ENCODE measurements at regions not wholly inside any gene's neighbourhood (a gene's known extent, or its start where the extent isn't known, plus 50 kb on each side); places are given as distances from the start of the nearest gene placed in this dataset.

DNA sequence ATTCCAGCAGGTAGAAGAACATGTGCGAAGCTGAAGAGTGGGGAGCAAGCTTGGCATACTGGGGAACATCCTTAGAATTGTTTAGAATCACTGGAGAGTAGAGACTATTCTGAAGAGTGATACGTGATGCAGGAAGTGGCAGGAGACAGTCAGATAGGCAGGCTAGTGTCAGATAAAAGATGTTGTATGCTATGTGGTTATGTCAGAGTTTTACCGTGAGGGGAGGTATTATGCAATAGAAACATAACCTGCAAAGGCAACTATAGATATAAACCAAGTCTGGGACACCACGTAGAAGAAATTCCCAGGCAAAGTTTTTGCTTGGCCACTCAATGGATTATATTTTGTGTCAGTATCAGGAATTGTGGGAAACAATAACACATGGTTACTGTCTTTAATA lies 62.0 kb upstream of the ZSWIM2 start:
- Histone ChIP-seq H3K4me1 (ENCODE audit: control insufficient read depth in 1 of 2, insufficient read depth in 2 of 2, low read length in 2 of 2) (no peaks in the 10 kb centered on the region), H3K18ac (ENCODE audit: low read length) (no peak overlapping the region), H3K23ac (ENCODE audit: low read length) (no peak overlapping the region), H2BK12ac (ENCODE audit: low read length) (no peak overlapping the region), H2BK120ac (ENCODE audit: insufficient read depth, low read length, poor library complexity) (no peak overlapping the region), H4K91ac (ENCODE audit: low read depth, low read length) (no peak overlapping the region), H2AFZ (ENCODE audit: insufficient read depth, low read length, poor library complexity) (no peak overlapping the region), H4K12ac (ENCODE audit: low read depth, low read length) (no peak overlapping the region), H3K9ac (ENCODE audit: low read length) (no peak overlapping the region), H3K27me3 (ENCODE audit: insufficient read depth, low read length) (no peaks in the 10 kb centered on the region), H3K4me2 (ENCODE audit: low read length) (no peak overlapping the region), H3K79me1 (ENCODE audit: low read length) (no peaks in the 10 kb centered on the region), H2BK5ac (ENCODE audit: low read depth, low read length, poor library complexity) (no peak overlapping the region), H4K8ac (ENCODE audit: low read depth, low read length) (no peak overlapping the region), H2AK5ac (ENCODE audit: low read length) (no peak overlapping the region), H3K79me2 (ENCODE audit: control insufficient read depth, insufficient read depth, low read length, poor library complexity) (no peaks in the 10 kb centered on the region), H3K27ac (ENCODE audit: low read depth, low read length) (no peak overlapping the region), H3K4me3 (ENCODE audit: low read depth, low read length) (no peak overlapping the region), H3K9me3 (ENCODE audit: insufficient read depth, low read depth, low read length) (no peaks in the 10 kb centered on the region), H3K4ac (ENCODE audit: low read depth, low read length) (no peak overlapping the region), H3K14ac (ENCODE audit: low read length) (no peak overlapping the region), H3K36me3 (ENCODE audit: control insufficient read depth in 1 of 2, insufficient read depth in 2 of 2, low read length in 2 of 2) (no peaks in the 10 kb centered on the region)
- WGBS (ENCODE audit: extremely low coverage, insufficient coverage, insufficient read length): no CpG with 5 or more reads among the region's 4 CpGs
- DNase-seq: peak in 1 of 2 donors; percentile 9

DNA sequence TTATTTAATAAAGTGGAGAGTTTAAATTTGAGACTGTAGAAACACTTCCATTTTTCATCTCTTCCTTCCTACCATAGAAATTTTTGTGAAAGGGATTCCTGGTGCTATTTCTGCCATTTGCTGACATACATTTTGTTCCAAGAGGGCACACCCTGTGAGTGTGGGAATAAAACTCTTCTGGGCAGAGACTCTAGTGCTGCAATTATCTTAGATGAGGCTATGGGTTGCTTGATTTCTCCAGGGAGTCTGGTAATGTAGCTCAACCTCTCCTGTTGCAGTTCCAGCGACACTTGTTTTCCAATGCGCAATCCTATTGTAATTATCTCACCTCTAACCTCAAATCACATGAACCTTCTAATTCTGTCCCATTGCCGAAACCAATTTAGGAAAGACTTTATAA lies 60.1 kb upstream of the ZSWIM2 start:
- H3K36me3 ChIP-seq (ENCODE audit: control insufficient read depth in 1 of 2, insufficient read depth in 2 of 2, low read length in 2 of 2): no peaks in the 10 kb centered on the region
- H3K9me3 ChIP-seq (ENCODE audit: insufficient read depth, low read depth, low read length): no peaks in the 10 kb centered on the region
- no CpG with 5 or more reads among the region's 3 CpGs for WGBS (ENCODE audit: extremely low coverage, insufficient coverage, insufficient read length)
- no peaks in the 10 kb centered on the region for H3K27me3 ChIP-seq (ENCODE audit: insufficient read depth, low read length)
- H2BK5ac ChIP-seq (ENCODE audit: low read depth, low read length, poor library complexity): no peak overlapping the region
- no peak overlapping the region for H3K4ac ChIP-seq (ENCODE audit: low read depth, low read length)
- no peaks in the 10 kb centered on the region for H3K79me2 ChIP-seq (ENCODE audit: control insufficient read depth, insufficient read depth, low read length, poor library complexity)
- no peak overlapping the region for H3K9ac ChIP-seq (ENCODE audit: low read length)
- H4K8ac ChIP-seq (ENCODE audit: low read depth, low read length): no peak overlapping the region
- no peak overlapping the region for H2BK12ac ChIP-seq (ENCODE audit: low read length)
- DNase-seq: no peak
- no peaks in the 10 kb centered on the region for H3K4me1 ChIP-seq (ENCODE audit: control insufficient read depth in 1 of 2, insufficient read depth in 2 of 2, low read length in 2 of 2)
- no peak overlapping the region for H3K4me3 ChIP-seq (ENCODE audit: low read depth, low read length)
- no peak overlapping the region for H3K4me2 ChIP-seq (ENCODE audit: low read length)
- no peak overlapping the region for H3K14ac ChIP-seq (ENCODE audit: low read length)
- H2AK5ac ChIP-seq (ENCODE audit: low read length): no peak overlapping the region
- no peak overlapping the region for H4K91ac ChIP-seq (ENCODE audit: low read depth, low read length)
- no peak overlapping the region for H3K18ac ChIP-seq (ENCODE audit: low read length)
- no peak overlapping the region for H2AFZ ChIP-seq (ENCODE audit: insufficient read depth, low read length, poor library complexity)
- no peaks in the 10 kb centered on the region for H3K79me1 ChIP-seq (ENCODE audit: low read length)
- H4K12ac ChIP-seq (ENCODE audit: low read depth, low read length): no peak overlapping the region
- no peak overlapping the region for H3K23ac ChIP-seq (ENCODE audit: low read length)
- no peak overlapping the region for H2BK120ac ChIP-seq (ENCODE audit: insufficient read depth, low read length, poor library complexity)
- no peak overlapping the region for H3K27ac ChIP-seq (ENCODE audit: low read depth, low read length)

DNA sequence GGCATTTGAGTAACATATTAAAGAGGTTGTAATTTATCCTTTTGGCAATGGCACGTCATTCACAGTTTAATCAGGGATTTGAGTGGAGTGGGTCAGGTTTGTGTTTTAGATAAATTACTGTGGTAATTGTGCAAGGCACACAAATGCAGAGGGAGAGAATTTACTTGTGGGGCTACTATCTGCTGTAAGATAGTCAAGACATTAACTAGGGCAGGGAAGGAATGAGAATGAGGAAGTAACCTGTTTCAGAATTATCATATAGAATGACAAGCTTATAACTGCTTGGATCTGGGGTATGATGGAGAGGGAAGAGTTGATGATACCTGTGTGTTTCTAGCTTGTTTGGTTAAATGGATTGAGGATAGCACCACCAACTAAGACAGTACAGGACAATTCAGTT lies 58.9 kb upstream of the ZSWIM2 start:
- no peak overlapping the region for H2BK120ac ChIP-seq (ENCODE audit: insufficient read depth, low read length, poor library complexity)
- H3K4me1 ChIP-seq (ENCODE audit: control insufficient read depth in 1 of 2, insufficient read depth in 2 of 2, low read length in 2 of 2): no peaks in the 10 kb centered on the region
- H4K91ac ChIP-seq (ENCODE audit: low read depth, low read length): no peak overlapping the region
- H3K4me2 ChIP-seq (ENCODE audit: low read length): no peak overlapping the region
- H3K79me2 ChIP-seq (ENCODE audit: control insufficient read depth, insufficient read depth, low read length, poor library complexity): no peaks in the 10 kb centered on the region
- H2BK5ac ChIP-seq (ENCODE audit: low read depth, low read length, poor library complexity): no peak overlapping the region
- H3K4ac ChIP-seq (ENCODE audit: low read depth, low read length): no peak overlapping the region
- DNase-seq: no peak
- H3K18ac ChIP-seq (ENCODE audit: low read length): no peak overlapping the region
- no peaks in the 10 kb centered on the region for H3K79me1 ChIP-seq (ENCODE audit: low read length)
- WGBS (ENCODE audit: extremely low coverage, insufficient coverage, insufficient read length): no CpG with 5 or more reads among the region's 1 CpG
- H4K12ac ChIP-seq (ENCODE audit: low read depth, low read length): no peak overlapping the region
- no peak overlapping the region for H3K4me3 ChIP-seq (ENCODE audit: low read depth, low read length)
- no peak overlapping the region for H3K9ac ChIP-seq (ENCODE audit: low read length)
- no peak overlapping the region for H2BK12ac ChIP-seq (ENCODE audit: low read length)
- no peaks in the 10 kb centered on the region for H3K36me3 ChIP-seq (ENCODE audit: control insufficient read depth in 1 of 2, insufficient read depth in 2 of 2, low read length in 2 of 2)
- no peak overlapping the region for H4K8ac ChIP-seq (ENCODE audit: low read depth, low read length)
- H3K14ac ChIP-seq (ENCODE audit: low read length): no peak overlapping the region
- H3K27ac ChIP-seq (ENCODE audit: low read depth, low read length): no peak overlapping the region
- no peak overlapping the region for H3K23ac ChIP-seq (ENCODE audit: low read length)
- no peak overlapping the region for H2AFZ ChIP-seq (ENCODE audit: insufficient read depth, low read length, poor library complexity)
- H3K27me3 ChIP-seq (ENCODE audit: insufficient read depth, low read length): no peaks in the 10 kb centered on the region
- no peaks in the 10 kb centered on the region for H3K9me3 ChIP-seq (ENCODE audit: insufficient read depth, low read depth, low read length)
- H2AK5ac ChIP-seq (ENCODE audit: low read length): no peak overlapping the region

GRCh38 chr2:186903216-186903615 lies 54.2 kb upstream of the ZSWIM2 start:
- no peaks in the 10 kb centered on the region for H3K4me1 ChIP-seq (ENCODE audit: control insufficient read depth in 1 of 2, insufficient read depth in 2 of 2, low read length in 2 of 2)
- H3K18ac ChIP-seq (ENCODE audit: low read length): no peak overlapping the region

More at GRCh38 chr2:186903216-186903615, 54.2 kb upstream of the ZSWIM2 start:
- no peak overlapping the region for H2AFZ ChIP-seq (ENCODE audit: insufficient read depth, low read length, poor library complexity)
- no peak overlapping the region for H3K4me3 ChIP-seq (ENCODE audit: low read depth, low read length)
- H3K79me1 ChIP-seq (ENCODE audit: low read length): no peaks in the 10 kb centered on the region
- no peak overlapping the region for H2BK5ac ChIP-seq (ENCODE audit: low read depth, low read length, poor library complexity)
- H3K9ac ChIP-seq (ENCODE audit: low read length): no peak overlapping the region
- H2AK5ac ChIP-seq (ENCODE audit: low read length): no peak overlapping the region
- no CpG with 5 or more reads among the region's 2 CpGs for WGBS (ENCODE audit: extremely low coverage, insufficient coverage, insufficient read length)
- H3K23ac ChIP-seq (ENCODE audit: low read length): no peak overlapping the region
- no peak overlapping the region for H2BK12ac ChIP-seq (ENCODE audit: low read length)
- H4K8ac ChIP-seq (ENCODE audit: low read depth, low read length): no peak overlapping the region
- H3K4me2 ChIP-seq (ENCODE audit: low read length): no peak overlapping the region
- no peak overlapping the region for H3K4ac ChIP-seq (ENCODE audit: low read depth, low read length)
- no peak overlapping the region for H4K91ac ChIP-seq (ENCODE audit: low read depth, low read length)
- H3K14ac ChIP-seq (ENCODE audit: low read length): no peak overlapping the region
- H3K27me3 ChIP-seq (ENCODE audit: insufficient read depth, low read length): no peaks in the 10 kb centered on the region
- no peaks in the 10 kb centered on the region for H3K36me3 ChIP-seq (ENCODE audit: control insufficient read depth in 1 of 2, insufficient read depth in 2 of 2, low read length in 2 of 2)
- H3K27ac ChIP-seq (ENCODE audit: low read depth, low read length): no peak overlapping the region
- H3K79me2 ChIP-seq (ENCODE audit: control insufficient read depth, insufficient read depth, low read length, poor library complexity): no peaks in the 10 kb centered on the region
- no peak overlapping the region for H4K12ac ChIP-seq (ENCODE audit: low read depth, low read length)
- DNase-seq: peak in 1 of 2 donors; percentile 38
- no peaks in the 10 kb centered on the region for H3K9me3 ChIP-seq (ENCODE audit: insufficient read depth, low read depth, low read length)
- no peak overlapping the region for H2BK120ac ChIP-seq (ENCODE audit: insufficient read depth, low read length, poor library complexity)
